ENCODE measurements at regions not wholly inside any gene's neighbourhood (a gene's known extent, or its start where the extent isn't known, plus 50 kb on each side); places are given as distances from the start of the nearest gene placed in this dataset.

GRCh38 chr2:116319001-116319400 lies 1495.5 kb upstream of the DDX18 start:
- Mint-ChIP-seq H3K36me3 (no peaks in the 10 kb centered on the region), H3K27me3 (ENCODE audit: low read depth) (no peaks in the 10 kb centered on the region), H3K4me1 (peaks cover 8% of the 10 kb centered on the region), H3K27ac (no peak overlapping the region), H3K9me3 (peaks cover 3% of the 10 kb centered on the region), H3K4me3 (no peak overlapping the region)
- no peak for TF ChIP-seq CTCF (IDR thresholded peaks at IDR 0.05; ENCODE audit: unreplicated experiment)
- no peak for DNase-seq (ENCODE audit: low spot score in 2 of 2, unreplicated experiment in 2 of 2)

GRCh38 chr2:116319935-116320334 lies 1494.6 kb upstream of the DDX18 start:
- Mint-ChIP-seq H3K27me3 (ENCODE audit: low read depth) (no peaks in the 10 kb centered on the region), H3K4me1 (peaks cover 8% of the 10 kb centered on the region), H3K4me3 (no peak overlapping the region), H3K36me3 (no peaks in the 10 kb centered on the region), H3K27ac (no peak overlapping the region), H3K9me3 (peaks cover 3% of the 10 kb centered on the region)
- no peak for TF ChIP-seq CTCF (IDR thresholded peaks at IDR 0.05; ENCODE audit: unreplicated experiment)
- no peak for DNase-seq (ENCODE audit: low spot score in 2 of 2, unreplicated experiment in 2 of 2)

- H3K9me3 Mint-ChIP-seq = peaks cover 15% of the 10 kb centered on the region
- H3K4me1 Mint-ChIP-seq = no peaks in the 10 kb centered on the region
Measured at GRCh38 chr2:116329280-116329679, 1485.2 kb upstream of the DDX18 start.

GRCh38 chr2:116340690-116341089 lies 1473.8 kb upstream of the DDX18 start:
- no peak for DNase-seq (ENCODE audit: low spot score in 2 of 2, unreplicated experiment in 2 of 2)
- Mint-ChIP-seq H3K27ac (no peak overlapping the region), H3K9me3 (peaks cover 10% of the 10 kb centered on the region), H3K27me3 (ENCODE audit: low read depth) (no peaks in the 10 kb centered on the region), H3K36me3 (no peaks in the 10 kb centered on the region), H3K4me1 (no peaks in the 10 kb centered on the region), H3K4me3 (no peak overlapping the region)
- TF ChIP-seq CTCF (IDR thresholded peaks at IDR 0.05; ENCODE audit: unreplicated experiment) = no peak

More at GRCh38 chr2:116329280-116329679, 1485.2 kb upstream of the DDX18 start:
- no peak overlapping the region for H3K4me3 Mint-ChIP-seq
- H3K36me3 Mint-ChIP-seq = no peaks in the 10 kb centered on the region
- TF ChIP-seq CTCF (IDR thresholded peaks at IDR 0.05; ENCODE audit: unreplicated experiment) = no peak
- no peak for DNase-seq (ENCODE audit: low spot score in 2 of 2, unreplicated experiment in 2 of 2)
- no peak overlapping the region for H3K27ac Mint-ChIP-seq
- H3K27me3 Mint-ChIP-seq (ENCODE audit: low read depth) = no peaks in the 10 kb centered on the region

- Mint-ChIP-seq H3K4me3 (no peak overlapping the region), H3K36me3 (no peaks in the 10 kb centered on the region), H3K9me3 (peaks cover 17% of the 10 kb centered on the region), H3K27me3 (ENCODE audit: low read depth) (peaks cover 2% of the 10 kb centered on the region), H3K4me1 (no peaks in the 10 kb centered on the region), H3K27ac (no peak overlapping the region)
- TF ChIP-seq CTCF (IDR thresholded peaks at IDR 0.05; ENCODE audit: unreplicated experiment) = no peak
- DNase-seq (ENCODE audit: low spot score in 2 of 2, unreplicated experiment in 2 of 2) = no peak
Measured at GRCh38 chr2:116366212-116366611, 1448.3 kb upstream of the DDX18 start.

- H3K9me3 Mint-ChIP-seq = peaks cover 21% of the 10 kb centered on the region
- TF ChIP-seq CTCF (IDR thresholded peaks at IDR 0.05; ENCODE audit: unreplicated experiment) = no peak
Measured at GRCh38 chr2:116378786-116379185, 1435.7 kb upstream of the DDX18 start.

More at GRCh38 chr2:116378786-116379185, 1435.7 kb upstream of the DDX18 start:
- no peak overlapping the region for H3K4me3 Mint-ChIP-seq
- no peaks in the 10 kb centered on the region for H3K36me3 Mint-ChIP-seq
- H3K27ac Mint-ChIP-seq = no peak overlapping the region
- H3K27me3 Mint-ChIP-seq (ENCODE audit: low read depth) = no peaks in the 10 kb centered on the region
- no peaks in the 10 kb centered on the region for H3K4me1 Mint-ChIP-seq
- DNase-seq (ENCODE audit: low spot score in 2 of 2, unreplicated experiment in 2 of 2) = no peak

Data from mesothelial cell of epicardium (in vitro differentiated cells).